Stimulated activated CD4-positive, alpha-beta T cell treated with anti-CD3 and anti-CD28 coated beads, Interleukin-12 subunit alpha, Interleukin-12 subunit beta, amount 100 ng/mL, for 48 hours (primary cell): ENCODE measurements at regions not wholly inside any gene's neighbourhood (a gene's known extent, or its start where the extent isn't known, plus 50 kb on each side); places are given as distances from the start of the nearest gene placed in this dataset.
"Not testable (repeated sequence)": the region's sequence is repeated elsewhere in the genome, so short reads cannot be mapped to it uniquely, and the experiment has no call there.

Source experiments
- DNase-seq, 3 donors: peaks; one replicate each; pipeline ENCODE4 v3.0.0-alpha.2; 2020; ENCODE audit warnings: low read depth in 2 of 3, low spot score in 1 of 3

- not testable (repeated sequence) for DNase-seq
These were observed 232.8 kb downstream of the SHCBP1 start for GRCh38 chr16:46388354-46388753.

- DNase-seq = peak in 1 of 3 donors; percentile 99
These were observed 233.5 kb downstream of the SHCBP1 start for GRCh38 chr16:46387720-46388119.

- peak in 1 of 3 donors; percentile 90 for DNase-seq
These were observed 234.2 kb downstream of the SHCBP1 start for GRCh38 chr16:46386805-46387620.

DNA sequence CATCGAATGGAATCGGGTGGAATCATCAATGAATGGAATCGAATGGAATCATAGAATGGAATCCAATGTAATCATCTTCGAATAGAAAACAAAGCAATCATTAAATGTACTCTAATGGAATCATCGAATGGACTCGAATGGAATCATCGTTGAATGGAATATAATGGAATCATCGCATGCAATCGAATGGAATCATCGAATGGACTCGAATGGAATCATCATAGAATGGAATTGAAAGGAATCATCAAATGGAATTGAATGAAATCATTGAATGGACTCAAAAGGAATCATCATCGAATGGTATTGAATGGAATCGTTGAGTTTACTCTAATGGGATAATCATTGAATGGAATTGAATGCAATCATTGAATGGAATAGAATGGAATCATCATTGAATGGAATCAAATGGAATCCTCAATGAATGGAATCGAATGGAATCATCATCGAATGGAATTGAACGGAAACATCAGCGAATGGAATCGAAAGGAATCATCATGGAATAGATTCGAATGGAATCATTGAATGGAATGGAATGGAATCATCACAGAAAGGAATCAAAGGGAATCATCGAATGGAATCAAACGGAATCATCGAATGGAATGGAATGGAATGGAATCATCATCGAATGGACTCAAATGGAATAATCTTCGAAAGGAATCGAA, 234.9 kb downstream of the SHCBP1 start:
- DNase-seq = peak in 1 of 3 donors; percentile 51

DNA sequence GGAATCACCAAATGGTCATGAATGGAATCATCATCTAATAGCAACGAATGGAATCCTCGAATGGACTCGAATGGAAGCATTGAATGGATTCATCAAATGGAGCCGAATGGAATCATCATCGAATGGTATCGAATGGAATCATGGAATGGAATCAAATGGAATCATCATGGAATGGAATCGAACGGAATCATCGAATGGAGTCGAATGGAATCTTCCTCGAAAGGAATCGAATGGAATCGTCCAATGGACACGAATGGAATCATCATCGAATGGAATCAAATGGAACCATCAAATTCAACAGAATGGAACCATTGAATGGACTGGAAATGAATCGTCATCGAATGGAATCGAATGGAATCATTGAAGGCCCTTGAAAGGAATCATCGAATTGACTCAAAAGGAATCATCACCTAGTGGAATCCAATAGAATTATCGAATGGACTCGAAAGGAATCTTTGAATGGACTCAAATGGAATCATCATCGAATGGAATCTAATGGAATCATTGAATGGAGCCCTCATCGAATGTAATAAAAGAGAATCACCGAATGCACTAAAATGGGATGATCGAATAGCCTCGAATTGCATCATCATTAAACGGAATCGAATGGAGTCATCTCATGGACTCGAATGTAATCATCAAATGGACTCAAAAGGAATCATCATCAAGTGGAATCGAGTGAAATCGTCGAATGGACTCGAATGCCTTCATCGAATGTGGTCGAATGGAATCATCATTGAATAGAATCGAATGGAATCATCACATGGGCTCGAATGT, 236.7 kb downstream of the SHCBP1 start:
- DNase-seq = peak in 1 of 3 donors; percentile 35

GRCh38 chr16:46383581-46383980, 237.6 kb downstream of the SHCBP1 start:
- not testable (repeated sequence) for DNase-seq

- DNase-seq = peak in 1 of 3 donors; percentile 31
These were observed 238.2 kb downstream of the SHCBP1 start for GRCh38 chr16:46382791-46383541.

GRCh38 chr16:46382079-46382478, 239.1 kb downstream of the SHCBP1 start:
- not testable (repeated sequence) for DNase-seq

DNA sequence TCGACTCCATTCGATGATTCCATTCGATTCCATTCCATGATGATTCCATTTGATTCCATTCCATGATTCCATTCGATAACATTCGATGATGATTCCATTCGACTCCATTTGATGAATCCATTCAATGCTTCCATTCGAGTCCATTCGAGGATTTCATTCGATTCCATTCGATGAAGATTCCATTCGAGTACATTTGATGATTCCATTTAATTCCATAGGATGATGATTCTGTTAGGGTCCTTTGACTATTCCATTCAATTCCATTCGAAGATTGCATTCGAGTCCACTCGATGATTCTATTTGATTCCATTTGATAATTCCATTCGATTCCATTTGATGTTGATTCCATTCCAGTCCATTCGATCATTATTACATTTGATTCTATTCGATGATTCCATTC, 239.8 kb downstream of the SHCBP1 start:
- not testable (repeated sequence) for DNase-seq
